ENCODE measurements at regions not wholly inside any gene's neighbourhood (a gene's known extent, or its start where the extent isn't known, plus 50 kb on each side); places are given as distances from the start of the nearest gene placed in this dataset.
"Not testable (repeated sequence)": the region's sequence is repeated elsewhere in the genome, so short reads cannot be mapped to it uniquely, and the experiment has no call there.

- TF ChIP-seq, protein P1, sequence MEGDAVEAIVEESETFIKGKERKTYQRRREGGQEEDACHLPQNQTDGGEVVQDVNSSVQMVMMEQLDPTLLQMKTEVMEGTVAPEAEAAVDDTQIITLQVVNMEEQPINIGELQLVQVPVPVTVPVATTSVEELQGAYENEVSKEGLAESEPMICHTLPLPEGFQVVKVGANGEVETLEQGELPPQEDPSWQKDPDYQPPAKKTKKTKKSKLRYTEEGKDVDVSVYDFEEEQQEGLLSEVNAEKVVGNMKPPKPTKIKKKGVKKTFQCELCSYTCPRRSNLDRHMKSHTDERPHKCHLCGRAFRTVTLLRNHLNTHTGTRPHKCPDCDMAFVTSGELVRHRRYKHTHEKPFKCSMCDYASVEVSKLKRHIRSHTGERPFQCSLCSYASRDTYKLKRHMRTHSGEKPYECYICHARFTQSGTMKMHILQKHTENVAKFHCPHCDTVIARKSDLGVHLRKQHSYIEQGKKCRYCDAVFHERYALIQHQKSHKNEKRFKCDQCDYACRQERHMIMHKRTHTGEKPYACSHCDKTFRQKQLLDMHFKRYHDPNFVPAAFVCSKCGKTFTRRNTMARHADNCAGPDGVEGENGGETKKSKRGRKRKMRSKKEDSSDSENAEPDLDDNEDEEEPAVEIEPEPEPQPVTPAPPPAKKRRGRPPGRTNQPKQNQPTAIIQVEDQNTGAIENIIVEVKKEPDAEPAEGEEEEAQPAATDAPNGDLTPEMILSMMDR (conservative IDR thresholded peaks at IDR 0.05) = no peak
- TF ChIP-seq ZFX (IDR thresholded peaks at IDR 0.05) = no peak
- no peak overlapping the region for H3K27ac ChIP-seq
Measured at GRCh38 chr3:25844891-25845290, 55.0 kb downstream of the OXSM start.

DNA sequence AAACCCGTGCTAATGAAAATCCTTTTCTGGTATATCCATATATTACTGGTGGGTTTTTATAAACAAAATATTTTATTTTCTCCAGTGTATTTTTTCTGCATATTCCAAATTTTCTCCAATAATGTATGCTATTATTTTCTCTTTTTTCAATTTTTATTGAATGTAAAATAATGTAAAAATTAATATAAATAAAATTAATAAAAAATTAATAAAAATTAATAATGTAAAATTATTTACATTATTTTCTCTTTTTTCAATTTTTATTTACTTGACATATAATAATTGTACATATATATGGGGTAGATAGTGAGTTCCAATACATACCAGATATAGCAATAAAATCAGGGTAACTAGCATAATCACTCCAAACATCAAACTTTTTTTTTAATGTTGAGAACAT, 56.4 kb downstream of the OXSM start:
- H3K27ac ChIP-seq = no peak overlapping the region

DNA sequence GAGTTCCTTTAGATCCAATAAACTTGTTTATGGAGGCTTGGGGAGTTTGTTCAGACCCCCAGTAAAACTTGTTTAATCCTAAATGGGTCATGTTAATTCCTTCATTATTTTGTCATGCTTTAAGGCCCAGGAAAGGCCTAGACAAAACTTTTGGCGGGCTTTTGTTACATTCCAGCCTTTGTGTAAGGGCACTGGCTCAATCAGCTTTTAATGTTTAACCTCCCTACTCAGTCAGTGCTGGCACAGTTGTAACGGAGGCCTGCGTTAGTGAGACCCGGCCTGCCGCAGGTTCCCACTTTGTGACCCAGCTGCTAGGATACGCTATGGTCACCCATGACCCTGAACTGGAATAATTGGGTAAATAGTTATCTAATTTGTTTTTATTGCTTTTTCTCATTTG, 59.2 kb downstream of the OXSM start:
- H3K27ac ChIP-seq = no peak overlapping the region
- TF ChIP-seq ZFX (IDR thresholded peaks at IDR 0.05) = no peak
- TF ChIP-seq, protein P1 (conservative IDR thresholded peaks at IDR 0.05) = no peak

More for the DNA sequence above, 56.4 kb downstream of the OXSM start:
- TF ChIP-seq ZFX (IDR thresholded peaks at IDR 0.05) = no peak
- TF ChIP-seq, protein P1 (conservative IDR thresholded peaks at IDR 0.05) = no peak

DNA sequence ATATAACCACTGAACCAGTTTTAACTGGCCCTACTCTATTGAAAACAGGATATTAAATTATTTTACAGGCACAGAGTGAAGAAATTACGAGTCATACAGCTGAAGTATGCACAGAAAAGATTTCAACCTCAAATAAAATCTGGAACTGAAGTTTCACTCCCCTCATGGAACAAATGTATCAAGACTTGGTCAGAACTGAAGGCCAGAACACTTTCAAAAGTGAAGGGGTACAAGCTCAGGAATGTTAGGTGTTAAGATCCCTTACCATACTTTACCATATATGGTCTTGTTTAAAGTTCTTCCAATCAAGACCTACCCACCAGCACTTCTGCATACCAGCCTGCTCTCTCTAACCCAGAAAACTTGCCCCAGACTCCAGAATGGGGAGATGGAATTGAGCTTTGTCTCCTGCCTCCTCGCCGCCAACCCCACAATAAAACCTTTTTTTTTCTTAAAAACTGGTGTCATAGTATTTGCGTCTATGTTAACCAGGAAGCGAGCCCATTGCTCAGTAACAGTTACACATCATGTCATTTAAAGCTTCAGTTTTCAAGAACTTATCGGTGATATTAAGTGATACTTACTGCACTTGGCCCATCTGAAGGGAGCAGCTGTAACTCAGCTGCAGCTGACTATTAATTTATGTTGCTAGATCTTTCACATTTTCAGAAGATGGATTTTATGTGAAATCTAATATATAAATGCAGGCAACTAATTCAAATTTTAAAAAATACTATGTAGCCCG, 59.9 kb downstream of the OXSM start:
- TF ChIP-seq, protein P1 (conservative IDR thresholded peaks at IDR 0.05) = no peak
- no peak for TF ChIP-seq ZFX (IDR thresholded peaks at IDR 0.05)
- H3K27ac ChIP-seq = no peak overlapping the region

DNA sequence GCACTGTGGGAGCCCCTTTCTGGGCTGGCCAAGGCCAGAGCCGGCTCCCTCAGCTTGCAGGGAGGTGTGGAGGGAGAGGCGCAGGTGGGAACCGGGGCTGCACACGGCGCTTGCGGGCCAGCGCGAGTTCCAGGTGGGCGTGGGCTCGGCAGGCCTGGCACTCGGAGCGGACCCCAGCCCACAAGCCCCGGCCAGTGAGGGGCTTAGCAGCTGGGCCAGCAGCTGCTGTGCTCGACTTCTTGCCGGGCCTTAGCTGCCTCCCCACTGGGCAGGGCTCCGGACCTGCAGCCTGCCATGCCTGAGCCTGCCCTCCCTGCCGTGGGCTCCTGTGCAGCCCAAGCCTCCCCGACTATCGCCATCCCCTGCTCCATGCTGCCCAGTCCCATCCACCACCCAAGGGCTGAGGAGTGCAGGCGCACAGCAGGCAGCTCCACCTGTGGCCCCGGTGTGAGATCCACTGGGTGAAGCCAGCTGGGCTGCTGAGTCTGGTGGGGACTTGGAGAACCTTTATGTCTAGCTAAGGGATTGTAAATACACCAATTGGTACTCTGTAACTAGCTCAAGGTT, 61.9 kb downstream of the OXSM start:
- not testable (repeated sequence) for H3K27ac ChIP-seq

GRCh38 chr3:25854214-25854613, 64.3 kb downstream of the OXSM start:
- peak overlapping the region; percentile 87; the same call in 1 of the 2 replicates for H3K27ac ChIP-seq
- TF ChIP-seq, protein P1 (conservative IDR thresholded peaks at IDR 0.05) = no peak
- TF ChIP-seq ZFX (IDR thresholded peaks at IDR 0.05) = no peak

GRCh38 chr3:25854635-25855034, 64.7 kb downstream of the OXSM start:
- TF ChIP-seq, protein P1 (conservative IDR thresholded peaks at IDR 0.05) = no peak
- no peak for TF ChIP-seq ZFX (IDR thresholded peaks at IDR 0.05)
- peak overlapping the region; percentile 87; the same call in 1 of the 2 replicates for H3K27ac ChIP-seq
